Ishikawa (cell line): ENCODE measurements at regions not wholly inside any gene's neighbourhood (a gene's known extent, or its start where the extent isn't known, plus 50 kb on each side); places are given as distances from the start of the nearest gene placed in this dataset.

Experiments used
- CEBPB ChIP-seq: IDR thresholded peaks from 2 replicates; pipeline ENCODE4 v1.6.1; 2012
- CREB1 ChIP-seq: IDR thresholded peaks from 2 replicates; pipeline ENCODE4 v1.6.1; 2012; ENCODE audit warnings: low read depth
- EGR1 ChIP-seq: IDR thresholded peaks from 2 replicates; pipeline ENCODE4 v1.6.1; 2012
- EP300 ChIP-seq: IDR thresholded peaks from 2 replicates; pipeline ENCODE4 v1.6.1; 2012; ENCODE audit warnings: borderline replicate concordance
- FOXM1 ChIP-seq: IDR thresholded peaks from 2 replicates; pipeline ENCODE4 v1.6.1; 2012; ENCODE audit warnings: low read depth, borderline replicate concordance
- MAX ChIP-seq: IDR thresholded peaks from 2 replicates; pipeline ENCODE4 v1.6.1; 2012
- NFIC ChIP-seq: IDR thresholded peaks from 2 replicates; pipeline ENCODE4 v1.6.1; 2012
- RAD21 ChIP-seq: IDR thresholded peaks from 2 replicates; pipeline ENCODE4 v1.6.1; 2012; ENCODE audit warnings: low read depth
- REST ChIP-seq: IDR thresholded peaks from 2 replicates; pipeline ENCODE4 v1.6.1; 2012; ENCODE audit warnings: low read depth, mild to moderate bottlenecking
- TAF1 ChIP-seq: IDR thresholded peaks from 2 replicates; pipeline ENCODE4 v1.6.1; 2012; ENCODE audit warnings: low read depth, mild to moderate bottlenecking
- TCF12 ChIP-seq: IDR thresholded peaks from 2 replicates; pipeline ENCODE4 v1.6.1; 2012; ENCODE audit warnings: low read depth
- TEAD4 ChIP-seq: IDR thresholded peaks from 2 replicates; pipeline ENCODE4 v1.6.1; 2012
- YY1 ChIP-seq: IDR thresholded peaks from 2 replicates; pipeline ENCODE4 v1.6.1; 2012; ENCODE audit warnings: low read depth
- ZBTB7A ChIP-seq: IDR thresholded peaks from 2 replicates; pipeline ENCODE4 v1.6.1; 2012; ENCODE audit warnings: low read depth
- TF ChIP-seq, protein P1 (sequence below): IDR thresholded peaks from 2 replicates; pipeline ENCODE4 v1.6.1; 2012

GRCh38 chr3:146845361-146845760, 240.2 kb upstream of the PLSCR5 start:
- TF ChIP-seq CEBPB: no peak
- TF ChIP-seq NFIC: no peak
- no peak for TF ChIP-seq TAF1
- no peak for TF ChIP-seq TCF12
- no peak for TF ChIP-seq EGR1
- TF ChIP-seq CREB1: no peak
- TF ChIP-seq MAX: no peak
- TF ChIP-seq REST: no peak
- no peak for TF ChIP-seq FOXM1
- TF ChIP-seq, protein P1, sequence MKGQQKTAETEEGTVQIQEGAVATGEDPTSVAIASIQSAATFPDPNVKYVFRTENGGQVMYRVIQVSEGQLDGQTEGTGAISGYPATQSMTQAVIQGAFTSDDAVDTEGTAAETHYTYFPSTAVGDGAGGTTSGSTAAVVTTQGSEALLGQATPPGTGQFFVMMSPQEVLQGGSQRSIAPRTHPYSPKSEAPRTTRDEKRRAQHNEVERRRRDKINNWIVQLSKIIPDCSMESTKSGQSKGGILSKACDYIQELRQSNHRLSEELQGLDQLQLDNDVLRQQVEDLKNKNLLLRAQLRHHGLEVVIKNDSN: no peak
- no peak for TF ChIP-seq EP300
- no peak for TF ChIP-seq ZBTB7A
- TF ChIP-seq TEAD4: no peak

DNA sequence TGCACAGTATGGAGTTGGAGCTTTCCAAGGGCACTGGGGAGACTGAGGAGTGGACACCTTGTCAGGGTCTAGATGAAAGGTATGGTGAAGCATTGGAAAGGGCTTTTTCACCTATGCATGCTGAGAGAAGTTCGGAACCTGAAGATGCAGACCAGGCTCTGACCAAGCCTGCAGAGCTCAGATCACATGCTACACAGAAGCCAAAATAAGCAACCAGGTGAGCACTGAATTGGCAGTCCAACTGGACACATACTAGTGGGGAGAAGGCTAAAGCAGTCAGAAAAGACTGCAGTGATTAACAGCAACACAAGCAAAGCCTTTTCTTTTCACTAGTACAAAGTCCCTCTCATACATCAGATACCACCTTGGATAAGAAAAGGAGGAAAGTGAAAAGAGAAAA, 238.3 kb upstream of the PLSCR5 start:
- TF ChIP-seq FOXM1: no peak
- TF ChIP-seq EP300: no peak
- TF ChIP-seq TAF1: no peak
- no peak for TF ChIP-seq CREB1
- no peak for TF ChIP-seq TEAD4
- TF ChIP-seq REST: no peak
- TF ChIP-seq YY1: no peak
- TF ChIP-seq, protein P1: no peak
- TF ChIP-seq CEBPB: no peak
- no peak for TF ChIP-seq EGR1
- no peak for TF ChIP-seq TCF12
- no peak for TF ChIP-seq MAX
- TF ChIP-seq NFIC: no peak

- TF ChIP-seq CREB1 (no peak), TAF1 (no peak)
Observed at GRCh38 chr3:146839727-146840375, 234.7 kb upstream of the PLSCR5 start.

GRCh38 chr3:146838221-146838620, 233.1 kb upstream of the PLSCR5 start:
- TF ChIP-seq YY1 (no peak), FOXM1 (no peak), TEAD4 (no peak), RAD21 (no peak), TCF12 (no peak), REST (no peak), EGR1 (no peak)
- TF ChIP-seq, protein P1: no peak
